GM23338 (cell line): ENCODE measurements at regions not wholly inside any gene's neighbourhood (a gene's known extent, or its start where the extent isn't known, plus 50 kb on each side); places are given as distances from the start of the nearest gene placed in this dataset.

Experiments used
- ATAC-seq: fragments of 200-7000 bp; cut with Tn5 transposase; 3 replicates; pipeline ENCODE4 v1.9.1; 2020
- DNase-seq: peaks from one replicate; pipeline ENCODE4 v3.0.0-alpha.2; 2015; ENCODE audit warnings: low spot score
- H2AFZ ChIP-seq: fragments of 200-600 bp; sonication (generic); 2 replicates; pipeline ENCODE4 v1.8.0; 2016; ENCODE audit warnings: antibody characterized with exemption, mild to moderate bottlenecking, moderate library complexity
- H3F3A ChIP-seq: fragments of 200-600 bp; sonication (generic); replicated peaks from 2 replicates; pipeline ENCODE4 v1.8.0; 2017; ENCODE audit warnings: antibody characterized with exemption, mixed run types, low read depth
- H3K27ac ChIP-seq: fragments of 200-600 bp; sonication (generic); 2 replicates; pipeline ENCODE4 v1.6.1; 2016; ENCODE audit warnings: low read depth
- H3K27me3 ChIP-seq: fragments of 200-600 bp; sonication (generic); 2 replicates; pipeline ENCODE4 v1.8.0; 2016; ENCODE audit warnings: mild to moderate bottlenecking, mixed run types, moderate library complexity; ENCODE audit not compliant: insufficient read depth
- H3K36me3 ChIP-seq: fragments of 200-600 bp; sonication (generic); 2 replicates; pipeline ENCODE4 v1.8.0; 2016; ENCODE audit warnings: mild to moderate bottlenecking; ENCODE audit not compliant: insufficient read depth
- H3K4me1 ChIP-seq: fragments of 200-600 bp; sonication (generic); 2 replicates; pipeline ENCODE4 v1.8.0; 2016; ENCODE audit warnings: mild to moderate bottlenecking, moderate library complexity; ENCODE audit not compliant: insufficient read depth
- H3K4me2 ChIP-seq: fragments of 200-600 bp; sonication (generic); 2 replicates; pipeline ENCODE4 v1.7.1; 2017; ENCODE audit warnings: mixed run types
- H3K4me3 ChIP-seq: fragments of 200-600 bp; sonication (generic); 2 replicates; pipeline ENCODE4 v1.6.1; 2016; ENCODE audit warnings: mixed run types
- H3K79me2 ChIP-seq: fragments of 200-600 bp; sonication (generic); replicated peaks from 2 replicates; pipeline ENCODE4 v1.8.0; 2017; ENCODE audit warnings: mild to moderate bottlenecking; ENCODE audit not compliant: insufficient read depth
- H3K9me2 ChIP-seq: fragments of 200-600 bp; sonication (generic); 2 replicates; pipeline ENCODE4 v1.8.0; 2017; ENCODE audit not compliant: insufficient read depth
- H4K20me1 ChIP-seq: fragments of 200-600 bp; sonication (generic); replicated peaks from 2 replicates; pipeline ENCODE4 v1.8.0; 2017; ENCODE audit warnings: mild to moderate bottlenecking; ENCODE audit not compliant: insufficient read depth
- H3K27ac Mint-ChIP-seq: 2 replicates; pipeline ENCODE4 v1.8.0; 2020; ENCODE audit warnings: inconsistent platforms, mild to moderate bottlenecking, moderate library complexity, mixed read lengths
- H3K27me3 Mint-ChIP-seq: 3 replicates; pipeline ENCODE4 v1.8.0; 2022; ENCODE audit warnings: low read depth, mild to moderate bottlenecking, moderate library complexity, mixed read lengths, inconsistent platforms; ENCODE audit not compliant: insufficient read depth, poor library complexity
- H3K36me3 Mint-ChIP-seq: 3 replicates; pipeline ENCODE4 v1.8.0; 2021; ENCODE audit warnings: low read depth, mild to moderate bottlenecking, inconsistent platforms, moderate library complexity, mixed read lengths
- H3K4me1 Mint-ChIP-seq: 3 replicates; pipeline ENCODE4 v1.8.0; 2020; ENCODE audit warnings: mild to moderate bottlenecking, inconsistent platforms, mixed read lengths
- H3K4me3 Mint-ChIP-seq: 3 replicates; pipeline ENCODE4 v1.8.0; 2021; ENCODE audit warnings: moderate library complexity, mild to moderate bottlenecking, inconsistent platforms, mixed read lengths
- H3K9me3 Mint-ChIP-seq: 3 replicates; pipeline ENCODE4 v1.8.0; 2020; ENCODE audit warnings: moderate library complexity, mild to moderate bottlenecking, inconsistent platforms, mixed read lengths
- CREB1 ChIP-seq: fragments of 250-450 bp; sonication (Bioruptor Pico); IDR thresholded peaks from 2 replicates; pipeline ENCODE4 v1.5.0; 2020; ENCODE audit warnings: low read depth, mild to moderate bottlenecking, moderate library complexity
- CTCF ChIP-seq, 2 experiments: fragments of 200-600 bp in 1 of 2; sonication (generic) in 1 of 2; conservative IDR thresholded peaks; 2 replicates each; pipeline versions ENCODE4 v1.5.1 to v1.6.1; 2016 to 2017; ENCODE audit warnings: antibody characterized with exemption in 2 of 2, low read depth in 2 of 2, mild to moderate bottlenecking in 2 of 2, moderate library complexity in 1 of 2
- ETS1 ChIP-seq: IDR thresholded peaks from 2 replicates; pipeline ENCODE4 v1.6.1; 2016; ENCODE audit warnings: antibody characterized with exemption
- EZH2 ChIP-seq: fragments of 200-600 bp; sonication (generic); IDR thresholded peaks from one replicate; pipeline ENCODE4 v1.8.0; 2017; ENCODE audit warnings: antibody characterized with exemption, mild to moderate bottlenecking, low read depth; ENCODE audit not compliant: unreplicated experiment
- EZH2phosphoT487 ChIP-seq: fragments of 200-600 bp; sonication (generic); IDR thresholded peaks from one replicate; pipeline ENCODE4 v1.8.1; 2018; ENCODE audit warnings: antibody characterized with exemption; ENCODE audit not compliant: unreplicated experiment
- JUNB ChIP-seq: IDR thresholded peaks from one replicate; pipeline ENCODE4 v1.6.1; 2016; ENCODE audit warnings: antibody characterized with exemption; ENCODE audit not compliant: unreplicated experiment
- NANOG ChIP-seq: IDR thresholded peaks from 2 replicates; pipeline ENCODE4 v1.6.1; 2016; ENCODE audit warnings: antibody characterized with exemption, borderline replicate concordance
- REST ChIP-seq: IDR thresholded peaks from one replicate; pipeline ENCODE4 v1.6.1; 2018; ENCODE audit warnings: antibody characterized with exemption; ENCODE audit not compliant: unreplicated experiment
- STAT1 ChIP-seq: IDR thresholded peaks from one replicate; pipeline ENCODE4 v1.6.1; 2016; ENCODE audit warnings: antibody characterized with exemption; ENCODE audit not compliant: unreplicated experiment
- ZNF114 ChIP-seq: fragments of 250-450 bp; sonication (Bioruptor Pico); IDR thresholded peaks from 2 replicates; pipeline ENCODE4 v1.5.0; 2020; ENCODE audit warnings: mild to moderate bottlenecking, moderate library complexity
- ZNF331 ChIP-seq: fragments of 250-450 bp; sonication (Bioruptor Pico); IDR thresholded peaks from 2 replicates; pipeline ENCODE4 v1.5.0; 2020; ENCODE audit warnings: low read depth, mild to moderate bottlenecking, moderate library complexity

- TF ChIP-seq ETS1 (no peak), ZNF114 (no peak), EZH2phosphoT487 (no peak), JUNB (no peak), ZNF331 (no peak), REST (no peak)
Measured at GRCh38 chr3:18680758-18681157, 255.6 kb upstream of the SATB1 start (continued).

GRCh38 chr3:18679238-18679637 lies 254.1 kb upstream of the SATB1 start:
- ATAC-seq: no peak
- Mint-ChIP-seq H3K27ac (no peak overlapping the region), H3K27me3 (no peaks in the 10 kb centered on the region), H3K36me3 (peaks cover 5% of the 10 kb centered on the region; the same call in 2 of the 3 replicates), H3K4me3 (no peak overlapping the region), H3K9me3 (peaks cover 6% of the 10 kb centered on the region; the same call in 2 of the 3 replicates), H3K4me1 (no peaks in the 10 kb centered on the region)
- H3K4me1 ChIP-seq: no peaks in the 10 kb centered on the region
- no peak overlapping the region for H3K4me3 ChIP-seq
- H2AFZ ChIP-seq: no peak overlapping the region
- H3F3A ChIP-seq: no peaks in the 10 kb centered on the region
- no peaks in the 10 kb centered on the region for H3K36me3 ChIP-seq
- H3K9me2 ChIP-seq: no peaks in the 10 kb centered on the region
- H3K79me2 ChIP-seq: no peaks in the 10 kb centered on the region
- H3K4me2 ChIP-seq: no peak overlapping the region
- no peak overlapping the region for H3K27ac ChIP-seq
- H3K27me3 ChIP-seq: no peaks in the 10 kb centered on the region
- DNase-seq: no peak
- H4K20me1 ChIP-seq: no peaks in the 10 kb centered on the region
- TF ChIP-seq REST (no peak), ETS1 (no peak), CREB1 (CRISPR knock-in tag) (no peak), EZH2phosphoT487 (no peak), CTCF (conservative IDR thresholded peaks at IDR 0.05; ENCODE audit: low read depth in 2 of 2) (no peak), ZNF114 (no peak), STAT1 (no peak), NANOG (no peak), EZH2 (no peak)
